NCI-H2196 treated with DMSO at 0.1 percent for 48 hours (cell line): ENCODE measurements at regions not wholly inside any gene's neighbourhood (a gene's known extent, or its start where the extent isn't known, plus 50 kb on each side); places are given as distances from the start of the nearest gene placed in this dataset.
"Not testable (repeated sequence)": the region's sequence is repeated elsewhere in the genome, so short reads cannot be mapped to it uniquely, and the experiment has no call there.

ENCODE experiments used
- DNase-seq: peaks from one replicate; lab custom pipeline; 2025; ENCODE audit not compliant: unreplicated experiment; lab: John Stamatoyannopoulos, UW

DNA sequence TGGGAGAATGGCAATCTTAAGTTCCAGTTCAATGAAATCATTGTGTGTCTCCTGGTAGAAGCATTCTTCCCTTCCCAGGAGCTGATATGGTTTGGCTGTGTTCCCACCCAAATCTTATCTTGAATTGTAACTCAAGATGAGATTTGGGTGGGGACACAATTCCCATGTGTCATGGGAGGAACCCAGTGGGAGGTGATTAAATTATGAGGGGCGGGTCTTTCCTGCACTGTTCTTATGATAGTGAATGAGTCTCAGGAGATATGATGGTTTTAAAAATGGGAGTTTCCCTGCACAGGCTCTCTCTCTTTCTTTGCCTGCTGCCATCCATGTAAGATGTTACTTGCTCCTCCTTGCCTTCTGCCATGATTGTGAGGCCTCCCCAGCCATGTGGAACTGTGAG lies 108.3 kb upstream of the RUNX1 start:
- DNase-seq, result not testable (repeated sequence)

DNA sequence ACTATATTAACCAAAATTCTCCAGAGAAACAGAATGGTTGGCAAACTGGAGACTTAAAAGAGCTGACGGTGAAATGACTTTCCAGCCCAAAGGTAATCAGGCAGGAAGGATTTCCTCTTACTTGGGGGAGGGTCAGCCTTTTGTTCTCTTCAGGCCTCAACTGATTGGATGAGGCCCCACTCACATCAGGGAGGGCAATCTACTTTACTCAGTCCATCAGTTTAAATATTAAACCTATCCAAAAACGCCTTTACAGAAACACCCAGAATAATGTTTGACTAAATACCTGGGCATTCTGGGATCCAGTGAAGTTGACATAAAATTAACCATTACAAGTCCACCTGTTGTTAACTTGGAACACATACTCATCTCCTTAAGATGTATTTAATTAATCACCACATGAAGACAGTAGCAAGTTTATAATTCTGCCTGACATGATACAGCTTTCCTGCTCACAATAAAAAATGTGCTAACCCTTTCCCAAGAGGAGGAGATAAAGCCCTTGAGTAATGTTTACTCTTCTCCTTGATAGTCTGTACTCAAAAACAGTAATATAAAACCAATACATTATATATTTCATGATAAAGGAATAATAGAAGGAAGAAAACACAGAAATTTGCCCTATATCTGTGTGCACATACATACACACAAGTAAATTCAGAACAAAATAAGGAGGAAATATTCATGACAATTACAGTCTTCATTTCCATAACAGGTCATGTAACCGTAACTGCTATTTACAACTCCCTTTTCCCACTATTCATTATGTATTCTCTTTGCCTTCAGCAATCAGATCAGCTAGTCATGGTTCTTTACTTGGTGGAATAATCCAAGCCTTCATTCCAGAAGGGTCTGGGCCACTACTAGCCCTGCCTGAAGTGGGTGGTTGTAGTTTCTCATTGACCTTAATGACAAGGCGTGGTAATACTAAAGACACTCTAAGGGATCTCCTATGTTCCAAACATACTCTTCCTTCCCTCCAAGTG lies 107.5 kb upstream of the RUNX1 start:
- no peak for DNase-seq

DNA sequence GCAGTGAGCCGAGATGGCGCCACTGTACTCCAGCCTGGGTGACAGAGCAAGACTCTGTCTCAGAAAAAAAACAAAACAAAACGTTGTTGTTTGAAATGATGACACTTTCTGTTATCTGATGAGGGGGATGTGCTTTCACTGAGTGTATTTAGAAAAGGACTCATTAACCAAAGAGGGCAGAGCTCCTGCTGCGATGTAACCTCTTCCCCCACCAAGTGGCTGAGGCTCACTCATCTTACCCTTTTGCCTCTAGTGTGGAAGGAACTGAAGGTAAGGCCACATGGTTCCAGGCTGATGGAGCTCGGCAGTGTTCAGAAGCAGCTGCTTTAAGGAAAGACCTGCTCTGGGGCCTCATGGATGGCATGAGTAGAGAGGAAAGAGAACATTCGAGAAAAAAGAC lies 105.7 kb upstream of the RUNX1 start:
- DNase-seq, result no peak

DNA sequence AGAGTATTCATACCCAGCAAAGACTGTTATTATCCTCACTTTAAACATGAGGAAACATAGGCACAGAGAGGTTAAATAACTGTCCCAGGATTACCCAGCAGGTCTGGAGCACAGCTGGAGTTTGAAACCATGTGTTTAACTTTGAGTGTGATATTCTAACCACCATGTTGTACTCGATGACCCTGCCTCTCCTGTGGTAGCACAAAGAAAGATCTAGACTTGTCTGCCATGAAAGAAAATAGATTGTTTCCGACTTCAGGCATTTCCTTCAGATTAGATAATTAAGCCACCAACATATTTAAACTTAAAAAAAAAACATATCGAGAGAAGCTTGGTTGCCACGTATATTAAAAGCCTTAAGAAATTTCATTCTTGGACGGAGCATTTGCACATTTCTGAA lies 104.6 kb upstream of the RUNX1 start:
- DNase-seq, result no peak

DNA sequence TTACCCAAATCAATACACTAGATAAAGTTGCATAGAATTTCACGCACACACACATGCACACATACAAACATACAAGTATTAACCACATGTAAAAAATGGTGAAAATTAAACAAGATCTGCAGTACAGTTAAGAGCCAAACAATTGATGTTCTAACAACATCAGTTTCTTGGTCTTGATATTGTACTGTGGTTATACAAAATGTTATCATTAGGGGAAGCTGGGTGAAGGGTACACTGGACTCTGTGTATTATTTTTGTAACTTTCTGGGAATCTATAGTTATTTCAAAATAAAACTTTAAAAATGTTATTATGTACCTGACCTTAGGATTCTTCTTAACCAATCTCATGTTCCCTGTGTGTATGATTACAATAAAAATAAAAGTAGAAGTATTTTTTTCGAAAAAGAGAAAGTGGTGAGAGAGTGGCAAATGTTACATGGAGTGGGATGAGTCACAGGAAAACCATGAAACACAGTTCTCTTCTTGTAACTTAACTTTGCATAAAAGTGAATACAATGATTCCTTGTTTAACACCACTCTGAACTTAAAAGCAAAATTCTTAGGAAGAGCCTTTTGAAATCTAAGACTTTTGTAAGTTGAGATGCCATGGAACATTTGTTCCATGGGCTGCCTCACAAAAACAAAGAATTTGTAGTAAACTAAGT lies 101.6 kb upstream of the RUNX1 start:
- no peak for DNase-seq

DNA sequence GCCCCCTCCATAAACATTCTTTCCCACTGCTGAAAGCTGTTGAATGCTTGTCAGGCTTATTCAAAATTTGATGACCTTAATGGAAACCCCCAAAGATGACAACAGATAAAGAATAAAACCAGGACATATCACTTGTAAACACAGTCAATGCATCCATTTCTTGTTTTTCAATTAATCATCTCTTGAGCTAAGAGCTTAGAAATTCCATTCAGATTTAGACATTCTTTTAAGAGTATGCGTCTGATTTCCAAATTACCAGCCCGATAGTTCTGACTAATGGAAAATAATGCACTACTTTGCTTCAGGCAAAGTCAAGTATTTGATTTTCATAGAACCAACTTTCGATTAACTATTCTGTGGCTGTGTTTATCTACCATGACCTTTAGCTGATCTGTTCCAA lies 100.6 kb upstream of the RUNX1 start:
- no peak for DNase-seq

DNA sequence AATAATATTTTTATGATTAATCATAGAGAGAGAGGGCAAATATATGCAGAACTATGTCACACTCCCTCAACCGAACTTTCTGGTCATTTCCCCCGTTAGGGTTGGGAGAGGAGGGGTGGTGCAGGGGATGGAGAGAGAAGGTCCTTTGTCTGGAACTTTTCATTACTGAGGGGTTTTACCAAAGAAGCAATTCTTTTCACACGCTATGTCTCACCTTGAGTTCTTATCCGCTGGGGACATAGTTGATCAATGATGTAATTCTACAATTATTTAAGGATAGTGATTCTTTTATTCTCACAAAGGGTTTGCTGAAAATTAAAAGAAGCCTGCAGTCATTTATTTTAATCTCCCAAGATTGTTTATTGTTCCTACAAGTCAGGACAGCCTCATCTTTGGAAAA lies 98.3 kb upstream of the RUNX1 start:
- no peak for DNase-seq

DNA sequence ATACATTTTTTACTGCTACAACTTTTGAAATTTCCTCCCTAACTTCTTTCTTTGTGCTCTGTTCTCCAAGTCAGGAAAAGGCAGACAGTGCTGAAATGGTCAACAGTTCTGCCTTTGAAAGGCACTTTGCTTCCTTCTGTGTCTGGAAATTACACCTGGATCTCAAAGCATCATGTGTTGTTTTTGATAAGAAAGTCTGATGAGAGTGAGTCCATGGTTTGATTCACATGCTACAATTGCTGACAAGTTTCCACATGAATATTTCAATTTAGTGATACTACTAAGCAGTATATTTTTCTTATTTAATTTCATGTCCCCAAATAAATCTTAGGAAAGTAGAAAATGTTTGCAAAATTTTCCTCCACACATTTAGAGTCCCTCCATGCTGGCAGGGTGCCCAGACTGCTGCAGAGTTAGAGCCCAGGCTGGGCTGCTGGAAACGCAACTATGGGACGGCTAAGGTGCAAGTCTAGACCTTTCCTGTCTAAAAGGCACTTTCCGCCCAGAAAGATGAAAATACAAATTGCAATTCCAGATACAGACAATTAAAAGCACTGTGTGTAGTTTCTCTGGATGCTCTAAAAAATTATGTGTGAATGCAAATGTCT lies 96.6 kb upstream of the RUNX1 start:
- DNase-seq, result no peak

DNA sequence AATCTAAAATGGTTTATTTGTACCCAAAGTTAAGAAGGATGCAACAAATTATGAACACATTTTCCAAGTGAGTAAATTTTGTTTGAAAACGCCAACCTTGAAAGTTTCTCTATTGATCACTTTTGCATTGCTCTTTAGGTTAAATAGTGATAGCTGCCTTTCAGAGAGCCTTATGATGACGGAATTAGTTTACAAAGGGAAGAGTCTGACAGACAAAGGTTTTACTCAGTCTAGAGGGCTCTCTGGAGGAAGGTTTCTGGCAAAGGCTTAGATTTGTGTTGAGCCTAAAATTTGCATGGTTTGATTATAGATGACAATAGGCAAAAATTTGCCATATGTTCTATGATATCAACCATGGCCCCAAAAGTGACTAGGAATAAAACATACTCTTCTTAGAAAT lies 95.9 kb upstream of the RUNX1 start:
- no peak for DNase-seq

DNA sequence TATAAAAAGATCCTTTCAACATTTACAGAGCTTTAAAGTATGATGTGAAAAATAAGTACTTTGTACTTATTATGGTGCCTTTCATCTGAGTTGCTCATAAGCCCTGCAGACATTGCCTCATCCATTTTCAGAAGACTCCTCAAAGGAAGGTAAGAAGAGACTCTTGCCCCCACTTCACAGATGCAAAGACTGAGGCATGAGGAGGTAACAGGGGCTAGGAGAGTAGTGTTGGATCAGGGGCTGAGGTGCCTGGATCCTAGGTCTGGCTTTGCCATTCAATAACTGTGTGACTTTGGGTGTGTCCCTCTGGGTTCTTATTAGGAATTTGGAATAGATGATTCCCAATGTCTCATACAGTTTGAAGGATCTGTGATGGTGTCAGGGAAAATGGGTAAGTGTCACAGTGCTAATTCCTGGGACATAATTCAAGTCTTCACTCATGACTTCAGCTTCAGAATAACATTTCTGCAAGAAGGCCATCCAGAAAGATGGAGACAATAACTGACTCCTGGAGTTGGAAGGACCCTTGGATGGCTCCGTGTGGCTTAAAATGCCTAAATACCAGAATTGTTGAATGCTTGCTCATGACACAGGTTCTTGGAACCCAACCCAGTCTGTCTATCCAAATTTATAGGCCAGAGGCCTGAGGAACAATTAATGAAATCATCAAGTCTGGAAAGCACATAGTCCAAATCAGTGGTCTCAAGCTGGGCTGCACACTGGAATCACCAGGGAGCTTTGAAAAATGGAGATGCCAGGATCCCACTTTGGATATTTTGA lies 93.1 kb upstream of the RUNX1 start:
- no peak for DNase-seq

DNA sequence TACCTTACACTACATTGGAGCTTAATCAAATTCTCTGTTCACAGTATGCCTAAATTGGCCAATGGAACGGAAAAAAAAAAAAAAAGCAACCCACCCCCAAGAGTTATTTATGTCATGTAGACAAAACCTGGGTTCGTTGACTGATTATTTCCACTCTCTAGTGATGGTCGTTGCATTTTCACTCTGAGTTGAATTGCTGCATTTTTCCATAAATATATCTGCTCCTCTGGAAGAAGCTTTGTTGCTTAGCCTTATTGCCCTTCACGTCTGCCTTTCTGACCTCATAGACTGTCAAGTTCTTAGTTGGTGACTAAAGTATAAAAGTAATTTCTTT lies 90.2 kb upstream of the RUNX1 start:
- DNase-seq, result no peak

DNA sequence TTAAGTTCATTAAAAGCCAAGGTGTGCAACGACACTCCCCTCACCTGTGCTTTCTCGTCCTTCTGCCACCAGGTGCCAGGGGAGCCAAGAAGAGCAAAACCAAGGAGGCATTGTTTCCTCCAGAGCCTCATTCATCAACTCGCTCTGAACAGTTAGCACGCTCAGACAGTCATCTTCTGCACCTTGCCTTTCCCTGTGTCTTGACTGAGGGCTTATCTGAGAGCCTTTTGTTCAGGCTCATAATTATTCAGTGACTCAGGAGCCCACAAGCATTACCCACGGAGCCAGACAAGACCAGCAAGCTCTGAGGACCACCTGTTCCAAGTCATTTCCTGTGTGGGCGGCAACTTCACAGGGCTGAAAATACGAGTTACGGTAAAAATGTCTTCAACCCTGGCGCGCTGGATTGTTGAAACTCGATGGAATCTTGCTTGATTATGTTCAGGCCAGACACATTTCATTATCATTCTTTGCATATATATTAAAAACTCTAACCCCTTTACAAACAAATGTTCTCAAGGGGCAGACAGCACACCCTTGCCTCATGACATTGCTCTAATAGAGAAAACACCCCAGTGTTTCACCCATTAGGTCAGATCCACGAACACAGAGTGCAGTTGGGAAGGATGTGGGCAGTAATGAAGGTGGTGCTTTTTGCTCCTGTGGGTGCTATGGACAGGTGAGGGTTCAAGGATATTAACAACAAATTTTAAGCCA lies 89.7 kb upstream of the RUNX1 start:
- no peak for DNase-seq

DNA sequence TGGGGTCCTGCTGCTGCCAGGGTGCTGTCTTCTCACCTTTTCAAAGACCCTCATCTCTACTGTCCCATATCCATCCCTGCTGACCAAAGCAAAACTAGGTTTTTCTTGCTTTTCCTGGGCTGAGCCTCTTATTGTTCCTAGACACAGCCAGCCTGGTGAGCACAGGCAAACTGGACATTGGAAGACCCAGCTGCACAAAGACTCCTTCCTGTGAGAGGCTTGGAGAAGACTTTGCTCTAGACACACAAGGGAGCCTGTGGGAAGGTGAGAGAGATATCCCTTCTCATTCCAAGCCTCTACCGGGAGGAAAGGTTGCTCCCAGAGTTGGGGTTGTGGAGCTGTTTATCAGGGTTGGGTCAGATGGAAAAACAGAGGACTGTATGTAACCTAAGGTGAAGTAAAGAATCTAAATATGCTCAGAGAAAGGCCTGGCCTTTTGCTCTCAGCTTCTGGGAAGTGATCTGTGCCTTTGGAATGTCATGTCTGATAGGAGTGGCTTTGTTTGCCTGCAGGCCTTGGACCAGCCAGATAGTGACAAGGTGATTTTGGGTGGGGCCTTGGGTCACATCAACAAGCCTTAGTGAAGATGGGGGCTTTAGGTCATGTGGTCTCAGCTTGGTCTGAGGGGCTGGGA lies 87.6 kb upstream of the RUNX1 start:
- DNase-seq, result no peak

DNA sequence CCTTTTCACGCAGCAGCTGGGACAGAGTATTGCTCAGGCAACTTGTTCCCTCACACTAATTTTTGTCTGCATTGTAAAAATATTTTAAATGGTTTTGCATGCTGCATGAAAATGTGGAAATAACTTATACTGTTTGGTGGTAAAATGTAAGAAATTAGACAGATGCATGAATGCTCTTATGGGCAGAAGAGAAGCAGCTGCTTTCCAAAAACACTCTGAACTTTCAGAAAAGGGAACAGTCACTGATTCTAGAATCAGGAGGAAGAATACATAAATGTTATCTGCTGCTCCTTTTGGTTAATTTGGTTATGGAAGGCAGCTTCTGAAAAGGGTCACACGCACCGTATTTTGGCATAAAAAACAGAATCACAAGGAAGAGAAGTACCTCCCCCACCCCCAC lies 87.0 kb upstream of the RUNX1 start:
- DNase-seq, result no peak

DNA sequence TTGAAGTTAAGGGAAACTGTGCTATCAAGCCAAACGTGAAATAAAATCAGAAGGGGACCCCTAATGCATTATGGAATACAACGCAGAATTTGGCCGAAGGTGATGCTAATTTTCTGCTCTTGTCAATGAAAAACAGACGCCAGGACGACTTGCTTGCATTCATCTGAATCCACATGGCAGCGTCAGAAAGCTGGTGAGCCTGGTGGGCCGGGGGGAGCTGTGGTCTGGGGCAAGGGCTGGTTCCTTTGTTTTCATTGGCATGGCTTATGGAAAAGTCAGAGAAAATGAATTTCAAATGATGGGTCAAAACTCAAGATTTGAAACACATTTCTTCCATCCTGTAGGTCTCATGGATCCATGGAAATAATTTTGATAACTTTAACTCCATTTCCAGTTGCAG lies 86.4 kb upstream of the RUNX1 start:
- no peak for DNase-seq

DNA sequence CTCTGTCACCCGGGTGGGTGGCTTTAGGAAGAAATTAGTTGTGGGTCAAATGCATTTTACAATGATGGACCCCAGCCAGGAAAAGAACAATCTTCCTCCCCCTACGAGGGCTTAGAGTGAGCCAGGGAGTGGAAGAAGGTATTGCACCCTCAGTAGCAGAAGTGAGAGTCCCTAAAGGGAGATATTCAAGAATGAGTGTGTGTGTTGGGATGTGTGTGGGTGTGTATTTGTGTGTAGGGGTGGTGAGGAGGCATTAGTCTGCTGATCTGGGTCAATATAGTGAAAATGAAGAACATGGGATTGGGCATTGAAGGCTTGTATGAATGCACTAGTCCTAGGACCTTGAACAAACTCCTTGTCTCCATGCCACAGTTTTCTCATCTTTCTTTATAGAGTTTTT lies 85.2 kb upstream of the RUNX1 start:
- DNase-seq, result no peak

DNA sequence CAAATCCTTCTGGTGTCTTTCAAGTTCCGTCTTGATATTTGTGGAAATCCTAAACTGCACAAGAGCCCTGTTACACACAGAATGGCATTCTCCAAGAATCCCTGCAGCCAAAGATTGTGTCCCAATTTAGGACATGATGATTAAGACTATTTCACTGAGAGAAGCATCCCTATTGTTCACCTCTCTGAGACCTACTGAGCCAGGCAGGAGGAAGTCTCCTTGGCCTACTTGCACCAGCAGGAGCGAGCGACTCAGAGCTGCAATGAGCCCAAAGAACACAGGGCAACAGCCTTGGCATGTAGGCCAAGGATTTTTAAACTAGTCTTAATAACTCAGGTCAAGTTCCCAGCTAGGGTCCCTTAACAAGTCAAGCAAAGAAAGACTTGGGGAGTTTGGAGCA lies 79.4 kb upstream of the RUNX1 start:
- DNase-seq, result no peak

DNA sequence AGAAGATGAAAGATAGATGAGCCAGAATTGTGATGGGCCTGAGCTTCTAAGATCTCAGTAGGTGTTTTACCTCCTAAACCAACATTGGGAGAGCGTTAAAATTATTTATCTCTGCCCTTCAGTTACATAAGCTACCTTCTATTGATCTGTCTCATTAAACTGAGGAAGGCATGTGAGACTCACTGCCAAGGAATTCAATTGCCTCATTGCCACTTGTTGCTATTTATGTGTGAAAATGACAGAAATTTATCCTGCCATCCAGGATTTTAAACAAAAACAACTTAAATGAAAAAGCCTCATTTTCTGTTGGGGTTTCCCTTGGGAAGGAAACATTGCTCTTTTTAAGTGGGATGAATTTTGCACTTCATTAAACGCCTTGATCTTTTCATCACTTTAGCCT lies 78.7 kb upstream of the RUNX1 start:
- no peak for DNase-seq

DNA sequence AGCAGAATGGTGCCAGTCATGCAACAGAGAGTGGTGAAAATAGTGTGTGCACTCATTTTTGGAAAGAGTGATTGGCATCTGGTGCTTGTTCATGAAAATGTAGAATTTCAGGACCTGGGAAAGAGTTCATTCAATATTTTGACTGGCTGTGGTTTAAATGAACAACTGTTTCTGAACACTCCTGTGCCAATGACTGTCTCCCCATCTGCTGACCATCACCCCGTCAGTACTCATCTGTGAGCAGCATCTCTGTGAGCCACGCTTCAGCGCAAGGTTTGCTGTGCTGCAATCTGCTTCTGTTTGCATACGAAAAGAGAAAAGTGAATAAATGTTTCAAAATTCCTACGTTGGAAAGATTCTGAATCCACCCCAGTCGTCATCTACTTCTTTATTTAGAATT lies 77.9 kb upstream of the RUNX1 start:
- no peak for DNase-seq

DNA sequence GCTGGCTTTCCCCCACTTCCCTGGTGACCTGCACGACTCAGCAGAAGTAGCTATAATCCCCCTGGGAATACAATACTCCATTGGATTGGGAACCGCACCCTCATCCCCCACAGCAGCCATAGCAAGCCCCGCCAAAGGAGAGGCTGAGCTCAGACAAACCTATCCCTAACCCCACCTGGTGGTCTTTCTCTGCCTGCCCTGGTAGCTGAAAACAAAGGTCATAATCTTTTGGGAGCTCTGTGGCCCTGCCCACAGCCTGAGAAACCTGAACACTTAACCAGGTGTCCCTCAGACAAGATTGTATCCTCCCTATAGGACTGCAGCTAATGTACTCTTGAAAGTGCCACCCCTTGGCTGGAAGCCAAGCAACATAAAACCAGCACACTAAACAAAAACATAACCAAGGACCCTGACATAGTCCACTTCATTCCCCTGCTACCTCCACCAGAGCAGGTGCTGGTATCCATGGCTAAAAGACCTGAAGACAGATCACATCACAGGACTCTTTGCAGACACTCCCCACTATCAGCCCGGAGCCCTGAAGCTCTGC lies 71.6 kb upstream of the RUNX1 start:
- DNase-seq, result no peak
